ENCODE measurements at regions not wholly inside any gene's neighbourhood (a gene's known extent, or its start where the extent isn't known, plus 50 kb on each side); places are given as distances from the start of the nearest gene placed in this dataset.
"Not testable (repeated sequence)": the region's sequence is repeated elsewhere in the genome, so short reads cannot be mapped to it uniquely, and the experiment has no call there.

GRCh38 chr12:111117017-111117416, 196.6 kb upstream of the MYL2 start:
- H3K79me2 ChIP-seq (replicated peaks; ENCODE audit: insufficient read depth): no peaks in the 10 kb centered on the region
- no peaks in the 10 kb centered on the region; the same call in 1 of the 2 replicates for H4K20me1 ChIP-seq (replicated peaks; ENCODE audit: insufficient read depth)
- Mint-ChIP-seq H3K4me3 (no peak overlapping the region), H3K36me3 (ENCODE audit: low read depth) (no peaks in the 10 kb centered on the region), H3K27ac (no peak overlapping the region), H3K9me3 (no peaks in the 10 kb centered on the region), H3K27me3 (ENCODE audit: insufficient read depth, low read depth, poor library complexity) (no peaks in the 10 kb centered on the region), H3K4me1 (peaks cover 31% of the 10 kb centered on the region)
- DNase-seq (ENCODE audit: low spot score): no peak
- peaks cover 23% of the 10 kb centered on the region for H3K4me1 ChIP-seq (ENCODE audit: insufficient read depth)
- no peaks in the 10 kb centered on the region for H3F3A ChIP-seq (replicated peaks; ENCODE audit: low read depth)
- TF ChIP-seq EZH2phosphoT487 (IDR thresholded peaks at IDR 0.05; ENCODE audit: unreplicated experiment) (no peak), ZNF331 (CRISPR knock-in tag; IDR thresholded peaks at IDR 0.05; ENCODE audit: low read depth) (no peak), ZNF114 (CRISPR knock-in tag; IDR thresholded peaks at IDR 0.05) (no peak), EZH2 (IDR thresholded peaks at IDR 0.05; ENCODE audit: low read depth, unreplicated experiment) (no peak), CREB1 (CRISPR knock-in tag; IDR thresholded peaks at IDR 0.05; ENCODE audit: low read depth) (no peak), JUNB (IDR thresholded peaks at IDR 0.05; ENCODE audit: unreplicated experiment) (no peak), ETS1 (IDR thresholded peaks at IDR 0.05) (no peak), CTCF (conservative IDR thresholded peaks at IDR 0.05; ENCODE audit: low read depth in 2 of 2) (no peak), REST (IDR thresholded peaks at IDR 0.05; ENCODE audit: unreplicated experiment) (no peak), POLR2AphosphoS5 (IDR thresholded peaks at IDR 0.05; ENCODE audit: low read depth) (no peak), STAT1 (IDR thresholded peaks at IDR 0.05; ENCODE audit: unreplicated experiment) (no peak)
- no peak overlapping the region for H2AFZ ChIP-seq
- no peak for ATAC-seq
- H3K36me3 ChIP-seq (ENCODE audit: insufficient read depth): no peaks in the 10 kb centered on the region
- no peak overlapping the region for H3K27ac ChIP-seq (ENCODE audit: low read depth)
- no peaks in the 10 kb centered on the region for H3K9me2 ChIP-seq (ENCODE audit: insufficient read depth)
- no peak overlapping the region for H3K4me3 ChIP-seq
- H3K4me2 ChIP-seq: no peak overlapping the region
- H3K27me3 ChIP-seq (ENCODE audit: insufficient read depth): no peaks in the 10 kb centered on the region

- not testable (repeated sequence) for H3K4me3 ChIP-seq; H2AFZ ChIP-seq; H3K27me3 ChIP-seq (ENCODE audit: insufficient read depth); H3K4me2 ChIP-seq; H3K36me3 ChIP-seq (ENCODE audit: insufficient read depth); H4K20me1 ChIP-seq (replicated peaks; ENCODE audit: insufficient read depth); H3K36me3 Mint-ChIP-seq (ENCODE audit: low read depth); H3K9me3 Mint-ChIP-seq; H3K27ac ChIP-seq (ENCODE audit: low read depth); H3K27me3 Mint-ChIP-seq (ENCODE audit: insufficient read depth, low read depth, poor library complexity); H3K9me2 ChIP-seq (ENCODE audit: insufficient read depth); H3K27ac Mint-ChIP-seq; H3K4me3 Mint-ChIP-seq; H3K79me2 ChIP-seq (replicated peaks; ENCODE audit: insufficient read depth); ATAC-seq; DNase-seq (ENCODE audit: low spot score); H3F3A ChIP-seq (replicated peaks; ENCODE audit: low read depth)
- peaks cover 12% of the 10 kb centered on the region; the same call in 1 of the 2 replicates for H3K4me1 ChIP-seq (ENCODE audit: insufficient read depth)
- H3K4me1 Mint-ChIP-seq: peaks cover 16% of the 10 kb centered on the region
These were observed 192.9 kb upstream of the MYL2 start for GRCh38 chr12:111113313-111113712.
